Spleen (tissue), 7 donors: ENCODE measurements at regions not wholly inside any gene's neighbourhood (a gene's known extent, or its start where the extent isn't known, plus 50 kb on each side); places are given as distances from the start of the nearest gene placed in this dataset.

Experiments
- POLR2A ChIP-seq, 3 donors: fragments of 450-650 bp; IDR thresholded peaks; one replicate each; pipeline ENCODE4 v1.5.1; 2017; ENCODE audit warnings: antibody characterized with exemption in 3 of 3, mild to moderate bottlenecking in 1 of 3
- TF ChIP-seq, protein P1 (sequence below), 11 experiments: fragments of 200-600 bp in 7 of 11; fragments of 450-650 bp in 4 of 11; sonication (generic) in 4 of 11; IDR thresholded peaks in 8 of 11; conservative IDR thresholded peaks in 3 of 11; 1 replicate in 7 of 11; 2 replicates in 4 of 11; pipeline versions ENCODE4 v1.4.0 to v1.8.0; 2016 to 2021; ENCODE audit warnings: antibody characterized with exemption in 11 of 11, inconsistent platforms in 4 of 11, mild to moderate bottlenecking in 1 of 11
- donor health status: DM: no; HTN: no; CAD: no; lungs with moderate emphysema.
- donor health status: DM: no; HTN: no; CAD: no.
- donor health status: DM: no; HTN: no; CAD: no.

DNA sequence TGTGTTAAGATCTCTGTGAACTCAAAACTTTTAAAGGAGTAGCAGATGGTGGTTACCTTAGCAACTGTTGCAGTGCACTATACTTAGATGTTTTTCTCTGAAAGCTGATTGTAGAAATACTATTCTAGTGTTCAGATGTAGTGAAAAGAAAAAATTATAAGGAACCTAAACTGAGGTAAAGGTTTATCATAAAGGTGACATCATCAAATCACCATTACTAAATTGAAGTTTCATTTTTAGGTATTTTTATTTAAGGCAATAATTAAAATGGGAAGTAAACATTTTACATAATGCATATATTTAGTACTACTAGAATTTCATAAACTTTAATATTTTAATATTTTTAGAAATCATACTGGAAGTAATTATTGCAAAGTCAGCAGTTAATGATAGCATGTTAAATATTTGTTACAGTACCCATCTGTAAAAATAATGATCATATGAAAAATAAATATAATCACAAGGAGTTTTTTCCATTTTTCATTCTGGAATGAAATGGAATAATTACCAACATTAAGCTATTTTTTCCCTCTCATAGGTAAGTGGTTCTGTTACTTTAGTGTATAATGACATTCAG lies 141.1 kb upstream of the NAV3 start:
- TF ChIP-seq, protein P1, sequence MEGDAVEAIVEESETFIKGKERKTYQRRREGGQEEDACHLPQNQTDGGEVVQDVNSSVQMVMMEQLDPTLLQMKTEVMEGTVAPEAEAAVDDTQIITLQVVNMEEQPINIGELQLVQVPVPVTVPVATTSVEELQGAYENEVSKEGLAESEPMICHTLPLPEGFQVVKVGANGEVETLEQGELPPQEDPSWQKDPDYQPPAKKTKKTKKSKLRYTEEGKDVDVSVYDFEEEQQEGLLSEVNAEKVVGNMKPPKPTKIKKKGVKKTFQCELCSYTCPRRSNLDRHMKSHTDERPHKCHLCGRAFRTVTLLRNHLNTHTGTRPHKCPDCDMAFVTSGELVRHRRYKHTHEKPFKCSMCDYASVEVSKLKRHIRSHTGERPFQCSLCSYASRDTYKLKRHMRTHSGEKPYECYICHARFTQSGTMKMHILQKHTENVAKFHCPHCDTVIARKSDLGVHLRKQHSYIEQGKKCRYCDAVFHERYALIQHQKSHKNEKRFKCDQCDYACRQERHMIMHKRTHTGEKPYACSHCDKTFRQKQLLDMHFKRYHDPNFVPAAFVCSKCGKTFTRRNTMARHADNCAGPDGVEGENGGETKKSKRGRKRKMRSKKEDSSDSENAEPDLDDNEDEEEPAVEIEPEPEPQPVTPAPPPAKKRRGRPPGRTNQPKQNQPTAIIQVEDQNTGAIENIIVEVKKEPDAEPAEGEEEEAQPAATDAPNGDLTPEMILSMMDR (IDR thresholded peaks at IDR 0.05 in 8 of 11, conservative IDR thresholded peaks at IDR 0.05 in 3 of 11), result no peak
- TF ChIP-seq POLR2A (IDR thresholded peaks at IDR 0.05), result no peak
